ENCODE measurements at regions not wholly inside any gene's neighbourhood (a gene's known extent, or its start where the extent isn't known, plus 50 kb on each side); places are given as distances from the start of the nearest gene placed in this dataset.

GRCh38 chr17:56648321-56648720 lies 54.8 kb downstream of the NOG start:
- H3K23me2 ChIP-seq (ENCODE audit: low read depth, low read length) = no peaks in the 10 kb centered on the region
- H4K91ac ChIP-seq (replicated peaks; ENCODE audit: insufficient read length, low read length) = no peak overlapping the region
- H4K5ac ChIP-seq (ENCODE audit: insufficient read length, low read depth, low read length) = no peak overlapping the region
- H3K9ac ChIP-seq (replicated peaks in 1 of 4; ENCODE audit: extremely low read depth in 1 of 4, low read depth in 3 of 4, low read length in 3 of 4) = no peak overlapping the region
- no peak for FAIRE-seq
- no peaks in the 10 kb centered on the region for H4K20me1 ChIP-seq (replicated peaks in 1 of 2; ENCODE audit: control insufficient read depth in 1 of 2, insufficient read depth in 2 of 2, low read length in 2 of 2)
- WGBS, 2 experiments (ENCODE audit: extremely low coverage in 1 of 2, insufficient coverage in 1 of 2, insufficient read length in 1 of 2, insufficient replicate concordance in 2 of 2, low coverage in 1 of 2, low lambda C conversion rate in 2 of 2, missing lambda C conversion rate in 1 of 2) = 91% methylated on average over 5 of the region's 5 CpGs; no CpG with 5 or more reads in 1 of the 2 experiments
- H3K14ac ChIP-seq (ENCODE audit: insufficient read length) = no peak overlapping the region
- H2AK5ac ChIP-seq (ENCODE audit: low read depth, low read length) = no peak overlapping the region
- no peak for DNase-seq (ENCODE audit: low read depth in 1 of 2, low spot score in 2 of 2)
- no peak overlapping the region for H3K18ac ChIP-seq (ENCODE audit: extremely low read depth, low read length)
- H3K23ac ChIP-seq (ENCODE audit: insufficient read length) = no peak overlapping the region
- no peak overlapping the region for H3K4me3 ChIP-seq (ENCODE audit: extremely low read depth in 1 of 4, insufficient read depth in 2 of 4, low read depth in 3 of 4, low read length in 4 of 4)
- no peaks in the 10 kb centered on the region for H3K36me3 ChIP-seq (ENCODE audit: control insufficient read depth in 2 of 4, insufficient read depth in 4 of 4, low read length in 3 of 4)
- no peak overlapping the region for H3K4ac ChIP-seq (replicated peaks; ENCODE audit: insufficient read length, low read depth, low read length)
- no peak overlapping the region for H4K8ac ChIP-seq (ENCODE audit: extremely low read depth, insufficient read depth, low read length)
- H3K4me2 ChIP-seq (ENCODE audit: insufficient read depth in 1 of 2, low read depth in 2 of 2, low read length in 2 of 2) = no peak overlapping the region
- H3K27me3 ChIP-seq (replicated peaks in 1 of 4; ENCODE audit: control insufficient read depth in 3 of 4, extremely low read depth in 1 of 4, insufficient read depth in 3 of 4, low read length in 3 of 4) = no peaks in the 10 kb centered on the region
- H2BK120ac ChIP-seq (replicated peaks; ENCODE audit: low read depth, low read length) = no peak overlapping the region
- H3K79me2 ChIP-seq (ENCODE audit: control insufficient read depth in 1 of 2, insufficient read depth in 2 of 2, low read length in 2 of 2) = no peaks in the 10 kb centered on the region
- no peak overlapping the region for H2AFZ ChIP-seq (ENCODE audit: low read length)
- no peak overlapping the region for H2BK20ac ChIP-seq (ENCODE audit: low read length)
- H3K9me3 ChIP-seq (ENCODE audit: insufficient read depth in 2 of 2, low read depth in 1 of 2, low read length in 1 of 2) = no peaks in the 10 kb centered on the region; a peak in 1 of 4 replicates
- ChIA-PET POLR2A (ENCODE audit: partially characterized antibody) (no interaction called here), CTCF (ENCODE audit: partially characterized antibody) (interaction anchor here (0.7 kb wide), 1 partner anchor 11 kb away, joined by 3 read pairs; no protein-coding TSS in a partner anchor)
- no peak overlapping the region for H2BK12ac ChIP-seq (ENCODE audit: low read depth, low read length)
- no peaks in the 10 kb centered on the region for H3K79me1 ChIP-seq (ENCODE audit: low read depth, low read length)
- H2BK5ac ChIP-seq (ENCODE audit: low read depth, low read length) = no peak overlapping the region
- no peak overlapping the region for H3K27ac ChIP-seq (ENCODE audit: low read depth, low read length)
- no peak overlapping the region for H2BK15ac ChIP-seq (ENCODE audit: low read length)
- no peaks in the 10 kb centered on the region for H3K4me1 ChIP-seq (replicated peaks in 1 of 4; ENCODE audit: control insufficient read depth in 3 of 4, insufficient read depth in 4 of 4, low read length in 3 of 4)
- H3K56ac ChIP-seq (replicated peaks; ENCODE audit: insufficient read length, low read depth, low read length) = no peak overlapping the region
- no peak for TF ChIP-seq CHD7 (IDR thresholded peaks at IDR 0.05; ENCODE audit: insufficient replicate concordance, low read length)
